ENCODE measurements at regions not wholly inside any gene's neighbourhood (a gene's known extent, or its start where the extent isn't known, plus 50 kb on each side); places are given as distances from the start of the nearest gene placed in this dataset.

DNA sequence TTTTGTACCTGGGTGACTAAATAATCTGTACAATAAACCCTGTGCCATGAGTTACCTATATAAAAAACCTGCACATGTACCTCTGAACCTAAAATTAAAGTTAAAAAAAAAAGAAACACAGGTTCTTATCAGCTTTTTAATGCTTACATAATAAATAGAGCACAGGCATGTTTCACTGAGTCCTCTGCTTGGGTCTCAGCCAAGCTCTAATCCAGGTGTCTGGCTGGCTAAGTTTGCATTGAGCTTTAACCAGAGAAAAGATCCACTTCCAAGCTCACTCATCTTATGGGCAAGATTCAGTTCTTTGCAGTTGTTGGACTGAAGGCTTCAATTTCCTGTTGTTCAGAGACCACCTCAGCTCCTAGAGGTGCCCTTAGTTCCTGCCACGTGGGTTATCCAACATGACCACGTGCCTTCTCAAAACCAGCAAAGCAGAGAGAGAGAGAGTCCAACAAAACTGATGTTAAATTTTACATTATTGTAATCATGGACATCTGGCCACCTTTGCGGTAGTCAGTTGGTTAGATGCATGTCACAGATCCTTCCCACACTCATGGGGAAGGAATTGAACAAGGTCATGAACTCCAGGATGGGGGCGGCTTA is 68.2 kb upstream of the TMPRSS2 start:
- H3F3A ChIP-seq (ENCODE audit: control insufficient read depth, insufficient read depth), result no peaks in the 10 kb centered on the region
- no peaks in the 10 kb centered on the region; the same call in 1 of the 2 replicates for H3K9me2 ChIP-seq (replicated peaks; ENCODE audit: control insufficient read depth, low read length)
- no peaks in the 10 kb centered on the region for H3K79me2 ChIP-seq (ENCODE audit: control insufficient read depth, low read length)
- H3K27me3 ChIP-seq (ENCODE audit: control insufficient read depth, low read length), result no peaks in the 10 kb centered on the region; the same call in 1 of the 2 replicates
- H3K9me3 ChIP-seq (ENCODE audit: control insufficient read depth, insufficient read depth, low read length), result peaks cover 9% of the 10 kb centered on the region
- no peaks in the 10 kb centered on the region for H3K36me3 ChIP-seq (ENCODE audit: control insufficient read depth, low read length)
- H3K27ac ChIP-seq (ENCODE audit: low read depth, low read length), result no peak overlapping the region
- no peaks in the 10 kb centered on the region for H3K4me1 ChIP-seq (ENCODE audit: control insufficient read depth, low read length)
- no peak overlapping the region for H3K4me2 ChIP-seq (ENCODE audit: low read length)
- H3K4me3 ChIP-seq (ENCODE audit: low read length), result no peak overlapping the region
- TF ChIP-seq, protein P1, sequence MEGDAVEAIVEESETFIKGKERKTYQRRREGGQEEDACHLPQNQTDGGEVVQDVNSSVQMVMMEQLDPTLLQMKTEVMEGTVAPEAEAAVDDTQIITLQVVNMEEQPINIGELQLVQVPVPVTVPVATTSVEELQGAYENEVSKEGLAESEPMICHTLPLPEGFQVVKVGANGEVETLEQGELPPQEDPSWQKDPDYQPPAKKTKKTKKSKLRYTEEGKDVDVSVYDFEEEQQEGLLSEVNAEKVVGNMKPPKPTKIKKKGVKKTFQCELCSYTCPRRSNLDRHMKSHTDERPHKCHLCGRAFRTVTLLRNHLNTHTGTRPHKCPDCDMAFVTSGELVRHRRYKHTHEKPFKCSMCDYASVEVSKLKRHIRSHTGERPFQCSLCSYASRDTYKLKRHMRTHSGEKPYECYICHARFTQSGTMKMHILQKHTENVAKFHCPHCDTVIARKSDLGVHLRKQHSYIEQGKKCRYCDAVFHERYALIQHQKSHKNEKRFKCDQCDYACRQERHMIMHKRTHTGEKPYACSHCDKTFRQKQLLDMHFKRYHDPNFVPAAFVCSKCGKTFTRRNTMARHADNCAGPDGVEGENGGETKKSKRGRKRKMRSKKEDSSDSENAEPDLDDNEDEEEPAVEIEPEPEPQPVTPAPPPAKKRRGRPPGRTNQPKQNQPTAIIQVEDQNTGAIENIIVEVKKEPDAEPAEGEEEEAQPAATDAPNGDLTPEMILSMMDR (IDR thresholded peaks at IDR 0.05; ENCODE audit: low read depth, low read length, poor library complexity, severe bottlenecking), result no peak
- no peak for TF ChIP-seq EZH2phosphoT487 (IDR thresholded peaks at IDR 0.05; ENCODE audit: borderline replicate concordance, low read length)
- no peaks in the 10 kb centered on the region for H4K20me1 ChIP-seq (ENCODE audit: control insufficient read depth, insufficient read depth, low read depth, low read length)

DNA sequence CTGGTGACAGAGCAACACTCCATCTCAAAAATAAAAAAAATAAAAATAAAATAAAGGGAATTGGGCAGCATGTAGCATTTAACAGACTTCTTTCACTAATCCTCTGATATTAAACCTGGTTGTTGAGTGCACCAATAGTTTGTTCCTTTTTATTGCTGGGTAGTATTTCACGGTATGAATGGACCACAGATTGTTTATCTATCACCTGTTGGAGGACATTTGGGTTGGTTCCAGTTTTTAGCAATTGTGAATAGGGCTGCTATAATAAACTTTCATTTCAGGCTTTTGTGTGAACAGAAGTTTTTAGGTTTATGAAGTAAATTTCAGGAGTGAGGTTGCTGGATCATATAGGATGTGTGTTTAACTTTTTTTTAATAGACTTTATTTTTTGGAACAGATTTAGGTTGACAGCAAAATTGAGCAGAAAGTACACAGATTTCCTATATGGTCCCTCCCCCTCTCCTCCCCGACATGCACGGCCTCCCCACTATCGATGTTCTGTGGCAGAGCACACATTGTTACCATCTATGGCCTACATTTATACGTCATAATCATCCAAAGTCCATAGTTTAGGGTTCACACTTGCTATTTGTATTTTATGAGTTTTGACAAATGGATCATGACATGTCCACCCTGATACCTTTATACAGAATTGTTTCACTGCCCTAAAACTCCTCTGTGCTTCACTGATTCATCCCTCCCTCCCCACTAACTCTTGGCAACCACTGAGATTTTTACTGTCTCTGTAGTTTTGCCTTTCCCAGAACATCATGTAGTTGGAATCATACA is 66.1 kb upstream of the TMPRSS2 start:
- Histone ChIP-seq H3K27ac (ENCODE audit: low read depth, low read length) (no peak overlapping the region), H3K4me2 (ENCODE audit: low read length) (no peak overlapping the region)

DNA sequence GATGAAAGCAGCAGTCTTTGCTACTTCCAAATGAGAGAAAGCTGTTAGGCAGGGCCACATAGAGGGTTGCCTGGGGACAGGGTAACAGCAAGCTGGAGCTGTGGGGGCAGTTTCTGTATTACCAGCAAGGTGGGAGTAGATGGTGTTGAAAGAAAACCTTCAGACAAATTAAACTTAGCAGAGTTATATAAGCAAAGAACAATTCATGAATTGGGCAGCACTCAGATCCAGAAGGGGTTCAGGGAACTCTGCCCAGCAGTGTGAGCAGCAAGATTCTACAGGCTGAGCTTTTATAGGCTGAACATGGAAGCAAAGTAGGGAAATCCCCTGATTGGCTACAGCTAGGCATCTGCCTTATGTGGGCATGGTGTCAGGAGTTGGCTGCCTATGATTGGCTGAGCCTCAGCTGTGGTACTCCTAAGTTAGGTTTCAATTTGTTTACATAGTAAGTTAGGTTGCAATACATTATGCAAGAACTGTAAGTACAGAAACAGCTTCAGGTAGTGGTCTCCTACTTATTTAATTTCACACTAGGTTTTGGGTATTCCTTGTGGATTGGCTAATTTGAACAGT is 64.1 kb upstream of the TMPRSS2 start:
- H3K4me2 ChIP-seq (ENCODE audit: low read length), result no peak overlapping the region
- H3F3A ChIP-seq (ENCODE audit: control insufficient read depth, insufficient read depth), result no peaks in the 10 kb centered on the region
- no peaks in the 10 kb centered on the region for H3K79me2 ChIP-seq (ENCODE audit: control insufficient read depth, low read length)
- H3K27me3 ChIP-seq (ENCODE audit: control insufficient read depth, low read length), result no peaks in the 10 kb centered on the region
- no peaks in the 10 kb centered on the region for H3K9me2 ChIP-seq (replicated peaks; ENCODE audit: control insufficient read depth, low read length)
- H4K20me1 ChIP-seq (ENCODE audit: control insufficient read depth, insufficient read depth, low read depth, low read length), result no peaks in the 10 kb centered on the region
- no peaks in the 10 kb centered on the region for H3K36me3 ChIP-seq (ENCODE audit: control insufficient read depth, low read length)
- peaks cover 6% of the 10 kb centered on the region; the same call in 1 of the 2 replicates for H3K9me3 ChIP-seq (ENCODE audit: control insufficient read depth, insufficient read depth, low read length)
- no peak overlapping the region for H3K4me3 ChIP-seq (ENCODE audit: low read length)
- TF ChIP-seq, protein P1 (IDR thresholded peaks at IDR 0.05; ENCODE audit: low read depth, low read length, poor library complexity, severe bottlenecking), result no peak
- no peak overlapping the region for H3K27ac ChIP-seq (ENCODE audit: low read depth, low read length)
- no peaks in the 10 kb centered on the region for H3K4me1 ChIP-seq (ENCODE audit: control insufficient read depth, low read length)

More for the DNA sequence above, 66.1 kb upstream of the TMPRSS2 start:
- Histone ChIP-seq H3K36me3 (ENCODE audit: control insufficient read depth, low read length) (no peaks in the 10 kb centered on the region), H3K9me2 (replicated peaks; ENCODE audit: control insufficient read depth, low read length) (no peaks in the 10 kb centered on the region), H4K20me1 (ENCODE audit: control insufficient read depth, insufficient read depth, low read depth, low read length) (no peaks in the 10 kb centered on the region), H3K79me2 (ENCODE audit: control insufficient read depth, low read length) (no peaks in the 10 kb centered on the region), H3K4me1 (ENCODE audit: control insufficient read depth, low read length) (no peaks in the 10 kb centered on the region), H3F3A (ENCODE audit: control insufficient read depth, insufficient read depth) (no peaks in the 10 kb centered on the region), H3K9me3 (ENCODE audit: control insufficient read depth, insufficient read depth, low read length) (peaks cover 9% of the 10 kb centered on the region), H3K4me3 (ENCODE audit: low read length) (no peak overlapping the region), H3K27me3 (ENCODE audit: control insufficient read depth, low read length) (no peaks in the 10 kb centered on the region)
- TF ChIP-seq EZH2phosphoT487 (IDR thresholded peaks at IDR 0.05; ENCODE audit: borderline replicate concordance, low read length), result no peak
- TF ChIP-seq, protein P1 (IDR thresholded peaks at IDR 0.05; ENCODE audit: low read depth, low read length, poor library complexity, severe bottlenecking), result no peak
